H1 (cell line): ENCODE measurements at regions not wholly inside any gene's neighbourhood (a gene's known extent, or its start where the extent isn't known, plus 50 kb on each side); places are given as distances from the start of the nearest gene placed in this dataset.

Experiments used
- CTCF ChIA-PET: fragments of 300-600 bp; sonication (Branson Sonifier 250); formaldehyde crosslinking; loops from one replicate; lab custom pipeline; 2021; ENCODE audit not compliant: partially characterized antibody; lab: Charles Lee
- POLR2A ChIA-PET: fragments of 300-600 bp; sonication (Branson Sonifier 250); formaldehyde crosslinking; loops from one replicate; lab custom pipeline; 2021; ENCODE audit warnings: inconsistent platforms; ENCODE audit not compliant: partially characterized antibody; lab: Charles Lee
- DNase-seq, 2 experiments: peaks; one replicate each; pipeline versions ENCODE4 v3.0.0 to v3.0.0-alpha.2; 2010 to 2022; ENCODE audit warnings: low spot score in 2 of 2, low read depth in 1 of 2, mixed read lengths in 1 of 2
- FAIRE-seq: peaks from 2 replicates; lab custom pipeline; 2011; peaks lifted over from hg19 to GRCh38; lab: Jason Lieb, UNC
- H2AFZ ChIP-seq: 2 replicates; pipeline ENCODE4 v1.8.1; 2012; ENCODE audit warnings: low read length, inconsistent platforms
- H2AK5ac ChIP-seq: 2 replicates; pipeline ENCODE4 v1.6.1; 2013; ENCODE audit warnings: low read depth, low read length
- H2BK120ac ChIP-seq: replicated peaks from 2 replicates; pipeline ENCODE3; 2013; ENCODE audit warnings: low read depth, low read length, inconsistent platforms
- H2BK12ac ChIP-seq: 2 replicates; pipeline ENCODE4 v1.6.1; 2013; ENCODE audit warnings: low read depth, low read length
- H2BK15ac ChIP-seq: 2 replicates; pipeline ENCODE4 v1.6.1; 2013; ENCODE audit warnings: low read length
- H2BK20ac ChIP-seq: 2 replicates; pipeline ENCODE4 v1.6.1; 2013; ENCODE audit warnings: low read length
- H2BK5ac ChIP-seq: 2 replicates; pipeline ENCODE4 v1.6.1; 2013; ENCODE audit warnings: low read depth, low read length
- H3K14ac ChIP-seq: 2 replicates; pipeline ENCODE4 v1.6.1; 2013; ENCODE audit warnings: inconsistent platforms; ENCODE audit not compliant: insufficient read length
- H3K18ac ChIP-seq: 2 replicates; pipeline ENCODE4 v1.6.1; 2013; ENCODE audit warnings: low read length; ENCODE audit errors: extremely low read depth
- H3K23ac ChIP-seq: 2 replicates; pipeline ENCODE4 v1.6.1; 2013; ENCODE audit warnings: inconsistent platforms; ENCODE audit not compliant: insufficient read length
- H3K23me2 ChIP-seq: 2 replicates; pipeline ENCODE4 v1.6.1; 2013; ENCODE audit warnings: low read depth, low read length
- H3K27ac ChIP-seq: 2 replicates; pipeline ENCODE4 v1.6.1; 2011; ENCODE audit warnings: low read depth, low read length, inconsistent platforms
- H3K27me3 ChIP-seq, 4 experiments: replicated peaks in 1 of 4; 1 replicate in 1 of 4; 2 replicates in 3 of 4; pipeline versions ENCODE4 v1.6.1 to v1.8.1; 2011 to 2013; ENCODE audit warnings: low read length in 3 of 4, mild to moderate bottlenecking in 3 of 4, inconsistent platforms in 2 of 4, mixed read lengths in 2 of 4, moderate library complexity in 1 of 4; ENCODE audit not compliant: control insufficient read depth in 3 of 4, insufficient read depth in 3 of 4; ENCODE audit errors: extremely low read depth in 1 of 4
- H3K36me3 ChIP-seq, 4 experiments: 2 replicates each; pipeline versions ENCODE4 v1.6.1 to v1.8.1; 2011 to 2013; ENCODE audit warnings: mild to moderate bottlenecking in 4 of 4, low read length in 3 of 4, moderate library complexity in 2 of 4, control low read depth in 1 of 4, inconsistent platforms in 1 of 4; ENCODE audit not compliant: insufficient read depth in 4 of 4, control insufficient read depth in 2 of 4
- H3K4ac ChIP-seq: replicated peaks from 2 replicates; pipeline ENCODE3; 2013; ENCODE audit warnings: low read length, low read depth, mixed read lengths, inconsistent platforms; ENCODE audit not compliant: insufficient read length
- H3K4me1 ChIP-seq, 4 experiments: replicated peaks in 1 of 4; 1 replicate in 1 of 4; 2 replicates in 3 of 4; pipeline versions ENCODE4 v1.6.1 to v1.8.1; 2011 to 2013; ENCODE audit warnings: low read length in 3 of 4, inconsistent platforms in 2 of 4, mixed read lengths in 1 of 4; ENCODE audit not compliant: insufficient read depth in 4 of 4, control insufficient read depth in 3 of 4
- H3K4me2 ChIP-seq, 2 experiments: 2 replicates each; pipeline versions ENCODE4 v1.6.1 to v1.8.1; 2011 to 2013; ENCODE audit warnings: low read depth in 2 of 2, low read length in 2 of 2, control low read depth in 1 of 2, inconsistent platforms in 1 of 2, mild to moderate bottlenecking in 1 of 2; ENCODE audit not compliant: insufficient read depth in 1 of 2
- H3K4me3 ChIP-seq, 4 experiments: fragments of 200-600, 300-600 bp in 1 of 4; sonication (generic), shearing (Covaris generic), sonication (Bioruptor Twin) in 1 of 4; 2 replicates each; pipeline versions ENCODE4 v1.5.1 to v1.8.1; 2011 to 2016; ENCODE audit warnings: low read length in 4 of 4, low read depth in 3 of 4, control low read depth in 2 of 4, inconsistent platforms in 2 of 4, mild to moderate bottlenecking in 2 of 4, mixed read lengths in 1 of 4, moderate library complexity in 1 of 4; ENCODE audit not compliant: insufficient read depth in 2 of 4; ENCODE audit errors: extremely low read depth in 1 of 4
- H3K56ac ChIP-seq: replicated peaks from 2 replicates; pipeline ENCODE3; 2013; ENCODE audit warnings: low read depth, mild to moderate bottlenecking, mixed read lengths, low read length, inconsistent platforms; ENCODE audit not compliant: insufficient read length
- H3K79me1 ChIP-seq: 2 replicates; pipeline ENCODE4 v1.6.1; 2013; ENCODE audit warnings: low read depth, low read length, control low read depth
- H3K79me2 ChIP-seq, 2 experiments: 2 replicates each; pipeline versions ENCODE4 v1.6.1 to v1.8.1; 2012 to 2013; ENCODE audit warnings: low read length in 2 of 2, mild to moderate bottlenecking in 2 of 2, inconsistent platforms in 1 of 2; ENCODE audit not compliant: insufficient read depth in 2 of 2, control insufficient read depth in 1 of 2
- H3K9ac ChIP-seq, 4 experiments: replicated peaks in 1 of 4; 1 replicate in 1 of 4; 2 replicates in 3 of 4; pipeline versions ENCODE4 v1.6.1 to v1.8.1; 2011 to 2013; ENCODE audit warnings: low read depth in 3 of 4, low read length in 3 of 4, control low read depth in 2 of 4, mild to moderate bottlenecking in 2 of 4, moderate library complexity in 2 of 4, inconsistent platforms in 1 of 4; ENCODE audit errors: extremely low read depth in 1 of 4
- H3K9me3 ChIP-seq, 2 experiments: 2 replicates each; pipeline versions ENCODE4 v1.6.1 to v1.8.1; 2012 to 2013; ENCODE audit warnings: mild to moderate bottlenecking in 2 of 2, moderate library complexity in 2 of 2, control low read depth in 1 of 2, inconsistent platforms in 1 of 2, low read depth in 1 of 2, low read length in 1 of 2, mixed read lengths in 1 of 2; ENCODE audit not compliant: insufficient read depth in 2 of 2
- H4K20me1 ChIP-seq, 2 experiments: replicated peaks in 1 of 2; 2 replicates each; pipeline versions ENCODE3 to v1.8.1; 2011 to 2013; ENCODE audit warnings: inconsistent platforms in 2 of 2, low read length in 2 of 2, mild to moderate bottlenecking in 1 of 2; ENCODE audit not compliant: insufficient read depth in 2 of 2, control insufficient read depth in 1 of 2
- H4K5ac ChIP-seq: 2 replicates; pipeline ENCODE4 v1.6.1; 2013; ENCODE audit warnings: low read length, low read depth, mixed read lengths, inconsistent platforms; ENCODE audit not compliant: insufficient read length
- H4K8ac ChIP-seq: 2 replicates; pipeline ENCODE4 v1.8.0; 2013; ENCODE audit warnings: mild to moderate bottlenecking, moderate library complexity, low read length, inconsistent platforms; ENCODE audit not compliant: insufficient read depth; ENCODE audit errors: extremely low read depth
- H4K91ac ChIP-seq: replicated peaks from 2 replicates; pipeline ENCODE3; 2013; ENCODE audit warnings: low read length, mixed read lengths, inconsistent platforms; ENCODE audit not compliant: insufficient read length
- ATF2 ChIP-seq: IDR thresholded peaks from 2 replicates; pipeline ENCODE4 v1.6.1; 2012; ENCODE audit warnings: low read length, inconsistent platforms
- BACH1 ChIP-seq: IDR thresholded peaks from 2 replicates; pipeline ENCODE4 v1.6.1; 2012; ENCODE audit warnings: low read length, improper control_type of control experiment
- HDAC2 ChIP-seq, 2 experiments: fragments of 300-600 bp in 1 of 2; sonication (generic) in 1 of 2; IDR thresholded peaks; 2 replicates each; pipeline ENCODE4 v1.6.1; 2011 to 2012; ENCODE audit warnings: low read depth in 2 of 2, low read length in 2 of 2, mild to moderate bottlenecking in 2 of 2, moderate library complexity in 2 of 2, borderline replicate concordance in 1 of 2, inconsistent platforms in 1 of 2
- HDAC6 ChIP-seq: IDR thresholded peaks from one replicate; pipeline ENCODE4 v1.7.1; 2012; ENCODE audit warnings: low read depth, mild to moderate bottlenecking, inconsistent platforms, low read length, moderate library complexity
- MAFK ChIP-seq: IDR thresholded peaks from 2 replicates; pipeline ENCODE4 v1.6.1; 2012; ENCODE audit warnings: low read depth, mild to moderate bottlenecking, improper control_type of control experiment, low read length
- POU5F1 ChIP-seq: IDR thresholded peaks from 2 replicates; pipeline ENCODE4 v1.6.1; 2011; ENCODE audit warnings: low read depth, mild to moderate bottlenecking, low read length, moderate library complexity
- RBBP5 ChIP-seq: IDR thresholded peaks from 2 replicates; pipeline ENCODE4 v1.7.1; 2012; ENCODE audit warnings: low read depth, mild to moderate bottlenecking, inconsistent platforms, low read length, moderate library complexity, borderline replicate concordance
- RNF2 ChIP-seq: fragments of 200-900, 300-1000 bp; sonication (generic); IDR thresholded peaks from 2 replicates; pipeline ENCODE4 v1.7.1; 2016; ENCODE audit warnings: borderline replicate concordance, low read depth, mild to moderate bottlenecking, antibody characterized with exemption, low read length; ENCODE audit not compliant: poor library complexity, severe bottlenecking; ENCODE audit errors: missing control alignments
- SAP30 ChIP-seq: fragments of 300-600 bp; sonication (generic); IDR thresholded peaks from 2 replicates; pipeline ENCODE4 v1.7.1; 2012; ENCODE audit warnings: low read length, moderate library complexity, mild to moderate bottlenecking, inconsistent platforms; ENCODE audit not compliant: insufficient read depth, insufficient replicate concordance
- TBP ChIP-seq: IDR thresholded peaks from 2 replicates; pipeline ENCODE4 v1.6.1; 2011; ENCODE audit warnings: low read depth, low read length, improper control_type of control experiment
- WGBS, 2 experiments: shearing (Covaris generic) in 1 of 2; methylation state at CpG; one replicate each; pipeline versions ENCODE4 v1.1.6 to v1.1.7; 2013 to 2015; ENCODE audit warnings: low lambda C conversion rate in 2 of 2, mixed read lengths in 2 of 2, inconsistent platforms in 1 of 2, low coverage in 1 of 2, missing lambda C conversion rate in 1 of 2; ENCODE audit not compliant: insufficient replicate concordance in 2 of 2, insufficient coverage in 1 of 2, insufficient read length in 1 of 2; ENCODE audit errors: extremely low coverage in 1 of 2, missing lambda C conversion rate in 1 of 2; 5-methylcytosine and 5-hydroxymethylcytosine counted together

DNA sequence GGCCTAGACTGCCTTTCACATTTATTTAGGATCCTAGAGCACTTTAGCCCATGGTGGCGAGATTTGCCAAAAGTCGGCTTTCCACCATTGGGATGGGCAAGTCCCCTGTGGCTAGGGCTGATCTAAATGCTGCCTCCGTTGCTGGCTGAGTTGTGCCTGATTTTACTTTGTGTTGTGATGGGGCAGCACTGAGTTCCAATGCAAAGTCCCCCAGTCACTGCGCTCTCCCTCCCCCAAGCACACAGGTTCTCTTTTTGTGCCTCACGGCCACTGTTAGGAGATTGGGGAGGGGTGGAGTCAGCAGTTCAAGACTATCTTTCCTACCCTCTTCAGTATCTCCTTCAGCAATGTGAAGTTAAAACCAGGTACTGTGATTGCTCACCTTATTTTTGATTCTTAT, 66.7 kb upstream of the COX20 start:
- WGBS, 2 experiments = 77% methylated on average over 5 of the region's 5 CpGs; no CpG with 5 or more reads in 1 of the 2 experiments

More for the DNA sequence above, 66.7 kb upstream of the COX20 start:
- DNase-seq (no peak), FAIRE-seq (no peak)
- Histone ChIP-seq H2BK5ac (0 out of 2 replicates have a peak overlapping the region, but pooled peaks have one; percentile 61), H3K4ac (peak overlapping the region; percentile 73), H3K4me3 (no peak overlapping the region), H3K79me2 (no peaks in the 10 kb centered on the region), H3K23me2 (no peaks in the 10 kb centered on the region; the same call in 1 of the 2 replicates), H2BK12ac (peak overlapping the region; percentile 91; the same call in 1 of the 2 replicates), H3K27me3 (no peaks in the 10 kb centered on the region), H2BK15ac (peak overlapping the region; percentile 34), H2AK5ac (no peak overlapping the region), H4K8ac (peak overlapping the region; percentile 45; the same call in 1 of the 2 replicates), H3K56ac (no peak overlapping the region), H3K36me3 (no peaks in the 10 kb centered on the region), H3K9me3 (no peaks in the 10 kb centered on the region), H3K27ac (no peak overlapping the region), H3K4me2 (no peak overlapping the region), H2BK20ac (no peak overlapping the region), H2BK120ac (no peak overlapping the region), H3K18ac (peak overlapping the region; percentile 57; the same call in 1 of the 2 replicates), H3K14ac (no peak overlapping the region), H3K79me1 (no peaks in the 10 kb centered on the region), H4K5ac (no peak overlapping the region), H4K91ac (peak overlapping the region; percentile 45), H3K23ac (no peak overlapping the region), H2AFZ (peak overlapping the region; percentile 87), H3K9ac (no peak overlapping the region; a peak in 1 of 7 replicates), H4K20me1 (no peaks in the 10 kb centered on the region), H3K4me1 (peaks cover 0 to 8% (median 0%) of the 10 kb centered on the region in 4 experiments; a peak in 1 of 7 replicates)
- ChIA-PET CTCF (interaction anchor here (1.0 kb wide), 1 partner anchor 28 kb away, joined by 4 read pairs; no protein-coding TSS in a partner anchor), POLR2A (no interaction called here)
- TF ChIP-seq TBP = no peak
- TF ChIP-seq BACH1 = no peak
- TF ChIP-seq POU5F1 = no peak
- no peak for TF ChIP-seq HDAC6
- no peak for TF ChIP-seq MAFK
- no peak for TF ChIP-seq HDAC2 (IDR thresholded peaks at IDR 0.05; ENCODE audit: borderline replicate concordance in 1 of 2, low read depth in 2 of 2, low read length in 2 of 2)
- no peak for TF ChIP-seq ATF2
- TF ChIP-seq RBBP5 = no peak
- TF ChIP-seq RNF2 = no peak
- TF ChIP-seq SAP30 = no peak
